ENCODE measurements at regions not wholly inside any gene's neighbourhood (a gene's known extent, or its start where the extent isn't known, plus 50 kb on each side); places are given as distances from the start of the nearest gene placed in this dataset.

DNA sequence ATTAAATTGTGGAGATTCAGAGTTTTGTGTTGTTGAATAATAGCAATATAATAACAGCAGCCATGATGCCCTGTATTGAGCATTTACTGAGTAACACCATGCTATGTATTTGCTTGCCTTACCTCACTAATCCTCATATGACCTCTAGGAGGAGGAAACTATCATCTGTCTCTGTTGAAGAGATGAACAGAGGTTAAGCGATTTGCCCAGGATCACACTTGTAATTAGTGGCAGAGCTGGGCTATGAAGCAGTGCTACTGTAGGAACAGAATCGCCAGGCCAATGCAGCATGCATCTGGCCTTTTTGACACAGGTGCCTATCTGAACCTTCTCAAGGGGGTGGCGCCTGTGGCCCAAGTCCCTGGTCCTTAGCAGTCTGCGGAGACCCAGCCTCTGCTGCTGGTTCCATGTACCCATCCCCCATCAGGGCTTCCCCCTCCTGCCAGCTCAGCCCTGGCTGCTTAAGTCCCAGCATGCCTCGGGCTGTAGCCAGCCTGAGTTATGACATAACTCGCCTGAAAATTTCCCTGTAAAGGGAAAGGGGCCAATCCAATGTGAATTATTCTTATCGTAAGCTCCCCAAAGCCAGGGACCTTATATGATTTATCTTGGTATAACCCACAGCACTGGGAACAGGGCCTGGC is 50.4 kb upstream of the HS3ST2 start:
- DNase-seq (ENCODE audit: low spot score), result peak; percentile 16
- TF ChIP-seq EZH2phosphoT487 (IDR thresholded peaks at IDR 0.05; ENCODE audit: low read depth, severe bottlenecking, unreplicated experiment) (no peak), EZH2 (IDR thresholded peaks at IDR 0.05; ENCODE audit: borderline replicate concordance) (no peak)
- TF ChIP-seq, protein P1, sequence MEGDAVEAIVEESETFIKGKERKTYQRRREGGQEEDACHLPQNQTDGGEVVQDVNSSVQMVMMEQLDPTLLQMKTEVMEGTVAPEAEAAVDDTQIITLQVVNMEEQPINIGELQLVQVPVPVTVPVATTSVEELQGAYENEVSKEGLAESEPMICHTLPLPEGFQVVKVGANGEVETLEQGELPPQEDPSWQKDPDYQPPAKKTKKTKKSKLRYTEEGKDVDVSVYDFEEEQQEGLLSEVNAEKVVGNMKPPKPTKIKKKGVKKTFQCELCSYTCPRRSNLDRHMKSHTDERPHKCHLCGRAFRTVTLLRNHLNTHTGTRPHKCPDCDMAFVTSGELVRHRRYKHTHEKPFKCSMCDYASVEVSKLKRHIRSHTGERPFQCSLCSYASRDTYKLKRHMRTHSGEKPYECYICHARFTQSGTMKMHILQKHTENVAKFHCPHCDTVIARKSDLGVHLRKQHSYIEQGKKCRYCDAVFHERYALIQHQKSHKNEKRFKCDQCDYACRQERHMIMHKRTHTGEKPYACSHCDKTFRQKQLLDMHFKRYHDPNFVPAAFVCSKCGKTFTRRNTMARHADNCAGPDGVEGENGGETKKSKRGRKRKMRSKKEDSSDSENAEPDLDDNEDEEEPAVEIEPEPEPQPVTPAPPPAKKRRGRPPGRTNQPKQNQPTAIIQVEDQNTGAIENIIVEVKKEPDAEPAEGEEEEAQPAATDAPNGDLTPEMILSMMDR (IDR thresholded peaks at IDR 0.05; ENCODE audit: poor library complexity), result no peak
- Histone ChIP-seq H3K4me3 (no peak overlapping the region), H3K9me2 (replicated peaks; ENCODE audit: insufficient read depth) (no peaks in the 10 kb centered on the region), H3K36me3 (replicated peaks; ENCODE audit: insufficient read depth, low read depth) (no peaks in the 10 kb centered on the region), H3K27me3 (no peaks in the 10 kb centered on the region), H3K79me2 (no peaks in the 10 kb centered on the region), H4K20me1 (ENCODE audit: insufficient read depth, poor library complexity, severe bottlenecking) (no peaks in the 10 kb centered on the region), H3K9me3 (ENCODE audit: low read depth) (no peaks in the 10 kb centered on the region), H3K4me2 (no peak overlapping the region), H2AFZ (no peak overlapping the region), H3K4me1 (ENCODE audit: insufficient read depth) (no peaks in the 10 kb centered on the region), H3K27ac (no peak overlapping the region)
- WGBS (ENCODE audit: low lambda C conversion rate, missing lambda C conversion rate), result 69% methylated on average over 7 of the region's 7 CpGs

Data from hepatocyte (in vitro differentiated cells).